PFSK-1 (cell line): ENCODE measurements at regions not wholly inside any gene's neighbourhood (a gene's known extent, or its start where the extent isn't known, plus 50 kb on each side); places are given as distances from the start of the nearest gene placed in this dataset.

Source experiments
- FOXP2 ChIP-seq: optimal IDR thresholded peaks from 2 replicates; pipeline ENCODE3; 2011; ENCODE audit warnings: borderline replicate concordance, control low read depth, inconsistent platforms; ENCODE audit not compliant: insufficient read depth; ENCODE audit errors: extremely low read length, extremely low read depth
- POLR2AphosphoS5 ChIP-seq: IDR thresholded peaks from 2 replicates; pipeline ENCODE4 v1.6.1; 2012; ENCODE audit warnings: low read depth, mild to moderate bottlenecking, control low read depth, low read length, moderate library complexity
- SIN3A ChIP-seq: IDR thresholded peaks from 2 replicates; pipeline ENCODE4 v1.6.1; 2012; ENCODE audit warnings: mild to moderate bottlenecking, low read length, moderate library complexity, borderline replicate concordance; ENCODE audit not compliant: insufficient read depth
- TAF1 ChIP-seq: IDR thresholded peaks from 2 replicates; pipeline ENCODE4 v1.6.1; 2012; ENCODE audit warnings: low read length, control low read depth, borderline replicate concordance; ENCODE audit not compliant: insufficient read depth
- TF ChIP-seq, protein P1 (sequence below), 2 experiments: IDR thresholded peaks; 2 replicates each; pipeline versions ENCODE4 v1.6.1 to v1.8.0; 2011 to 2012; ENCODE audit warnings: low read depth in 2 of 2, low read length in 2 of 2, control low read depth in 1 of 2, inconsistent platforms in 1 of 2, mild to moderate bottlenecking in 1 of 2, moderate library complexity in 1 of 2; ENCODE audit not compliant: insufficient read depth in 1 of 2

DNA sequence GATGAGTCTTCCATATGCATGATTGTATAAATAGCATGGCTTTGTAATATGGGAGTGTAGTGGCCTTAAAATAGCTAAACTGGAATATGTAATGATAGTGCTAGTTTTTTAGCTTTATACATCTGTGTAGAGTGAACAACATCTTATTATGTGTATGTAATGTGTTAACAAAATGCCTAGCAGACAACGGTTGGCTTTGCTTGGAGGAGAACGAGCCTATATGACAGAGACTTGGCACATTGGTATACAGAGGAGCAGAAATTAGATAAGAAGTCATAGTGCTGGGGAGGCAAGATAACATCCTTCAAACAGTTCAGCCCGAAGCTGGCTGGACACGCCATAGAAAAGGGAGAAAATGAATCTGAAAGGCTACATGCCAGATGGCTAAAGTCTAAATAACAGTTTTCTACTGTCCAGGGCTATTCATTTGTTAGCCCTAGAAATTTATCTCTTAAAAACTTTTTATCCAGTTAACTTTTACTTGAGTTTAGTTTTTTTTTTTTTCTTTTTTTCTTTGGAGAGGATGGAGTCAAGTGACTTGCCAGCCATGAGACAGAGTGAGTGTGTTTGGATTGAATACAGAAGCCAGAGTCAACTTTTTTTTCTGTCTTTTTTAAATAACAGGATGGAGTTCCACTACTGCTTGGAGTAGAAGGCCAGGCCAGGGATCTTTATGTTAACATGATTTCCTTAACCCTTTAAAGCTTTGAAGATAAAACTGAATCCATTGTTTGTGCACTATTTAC, 214.4 kb upstream of the ACTBL2 start:
- TF ChIP-seq POLR2AphosphoS5 (no peak), SIN3A (no peak), TAF1 (no peak), FOXP2 (no peak)
- TF ChIP-seq, protein P1, sequence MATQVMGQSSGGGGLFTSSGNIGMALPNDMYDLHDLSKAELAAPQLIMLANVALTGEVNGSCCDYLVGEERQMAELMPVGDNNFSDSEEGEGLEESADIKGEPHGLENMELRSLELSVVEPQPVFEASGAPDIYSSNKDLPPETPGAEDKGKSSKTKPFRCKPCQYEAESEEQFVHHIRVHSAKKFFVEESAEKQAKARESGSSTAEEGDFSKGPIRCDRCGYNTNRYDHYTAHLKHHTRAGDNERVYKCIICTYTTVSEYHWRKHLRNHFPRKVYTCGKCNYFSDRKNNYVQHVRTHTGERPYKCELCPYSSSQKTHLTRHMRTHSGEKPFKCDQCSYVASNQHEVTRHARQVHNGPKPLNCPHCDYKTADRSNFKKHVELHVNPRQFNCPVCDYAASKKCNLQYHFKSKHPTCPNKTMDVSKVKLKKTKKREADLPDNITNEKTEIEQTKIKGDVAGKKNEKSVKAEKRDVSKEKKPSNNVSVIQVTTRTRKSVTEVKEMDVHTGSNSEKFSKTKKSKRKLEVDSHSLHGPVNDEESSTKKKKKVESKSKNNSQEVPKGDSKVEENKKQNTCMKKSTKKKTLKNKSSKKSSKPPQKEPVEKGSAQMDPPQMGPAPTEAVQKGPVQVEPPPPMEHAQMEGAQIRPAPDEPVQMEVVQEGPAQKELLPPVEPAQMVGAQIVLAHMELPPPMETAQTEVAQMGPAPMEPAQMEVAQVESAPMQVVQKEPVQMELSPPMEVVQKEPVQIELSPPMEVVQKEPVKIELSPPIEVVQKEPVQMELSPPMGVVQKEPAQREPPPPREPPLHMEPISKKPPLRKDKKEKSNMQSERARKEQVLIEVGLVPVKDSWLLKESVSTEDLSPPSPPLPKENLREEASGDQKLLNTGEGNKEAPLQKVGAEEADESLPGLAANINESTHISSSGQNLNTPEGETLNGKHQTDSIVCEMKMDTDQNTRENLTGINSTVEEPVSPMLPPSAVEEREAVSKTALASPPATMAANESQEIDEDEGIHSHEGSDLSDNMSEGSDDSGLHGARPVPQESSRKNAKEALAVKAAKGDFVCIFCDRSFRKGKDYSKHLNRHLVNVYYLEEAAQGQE (IDR thresholded peaks at IDR 0.05; ENCODE audit: insufficient read depth in 1 of 2, low read depth in 2 of 2, low read length in 2 of 2): no peak
